Stimulated activated naive B cell treated with anti-CD40 and anti-IgM and Interleukin-4, amounts not matched to agents 10 μg/mL and 1 μg/mL and 100 μg/mL, for 72 hours (primary cell): ENCODE measurements at regions not wholly inside any gene's neighbourhood (a gene's known extent, or its start where the extent isn't known, plus 50 kb on each side); places are given as distances from the start of the nearest gene placed in this dataset.

Experiments
- ATAC-seq, 2 donors: fragments of 150-1000 bp; cut with Tn5 transposase; replicated peaks; 2 replicates each; pipeline ENCODE4 v1.10.0; 2021; ENCODE audit warnings: moderate library complexity in 1 of 2
- DNase-seq: peaks from one replicate; pipeline ENCODE4 v3.0.0; 2021
- H3K27ac Mint-ChIP-seq: one replicate; pipeline ENCODE4 v1.8.0; 2022; ENCODE audit warnings: mild to moderate bottlenecking, mixed read lengths
- H3K27me3 Mint-ChIP-seq, 2 donors: one replicate each; pipeline ENCODE4 v1.8.0; 2022; ENCODE audit warnings: mixed read lengths in 2 of 2
- H3K36me3 Mint-ChIP-seq, 2 donors: one replicate each; pipeline ENCODE4 v1.8.0; 2022; ENCODE audit warnings: mixed read lengths in 2 of 2, mild to moderate bottlenecking in 1 of 2
- H3K4me1 Mint-ChIP-seq, 2 donors: one replicate each; pipeline ENCODE4 v1.8.0; 2022; ENCODE audit warnings: mixed read lengths in 2 of 2, mild to moderate bottlenecking in 1 of 2
- H3K4me3 Mint-ChIP-seq, 2 donors: one replicate each; pipeline ENCODE4 v1.8.0; 2022; ENCODE audit warnings: mild to moderate bottlenecking in 2 of 2, mixed read lengths in 2 of 2, moderate library complexity in 1 of 2
- H3K9me3 Mint-ChIP-seq, 2 donors: one replicate each; pipeline ENCODE4 v1.8.0; 2022; ENCODE audit warnings: mixed read lengths in 2 of 2, mild to moderate bottlenecking in 1 of 2

- Mint-ChIP-seq H3K27ac (no peak overlapping the region), H3K27me3 (peaks cover 51 to 65% of the 10 kb centered on the region in 2 donors), H3K9me3 (peaks cover 3% of the 10 kb centered on the region in 2 donors), H3K36me3 (no peaks in the 10 kb centered on the region), H3K4me3 (no peak overlapping the region), H3K4me1 (no peaks in the 10 kb centered on the region)
- ATAC-seq (no peak), DNase-seq (no peak)
These were observed 50.3 kb upstream of the HLA-G start for GRCh38 chr6:29777310-29777709.
